Brain microvascular endothelial cell (primary cell): ENCODE measurements at regions not wholly inside any gene's neighbourhood (a gene's known extent, or its start where the extent isn't known, plus 50 kb on each side); places are given as distances from the start of the nearest gene placed in this dataset.

ENCODE experiments used
- DNase-seq: peaks from one replicate; pipeline ENCODE4 v3.0.0-alpha.2; 2020
- H3K27ac ChIP-seq: fragments of 250-450 bp; sonication (Bioruptor Pico); 2 replicates; pipeline ENCODE4 v1.5.1; 2020; ENCODE audit warnings: mild to moderate bottlenecking, moderate library complexity
- H3K27me3 ChIP-seq: fragments of 250-450 bp; sonication (Bioruptor Pico); replicated peaks from 2 replicates; pipeline ENCODE4 v1.5.1; 2020; ENCODE audit warnings: mild to moderate bottlenecking
- H3K36me3 ChIP-seq: fragments of 250-450 bp; sonication (Bioruptor Pico); replicated peaks from 2 replicates; pipeline ENCODE4 v1.5.1; 2020; ENCODE audit warnings: mild to moderate bottlenecking
- H3K4me3 ChIP-seq: 2 replicates; pipeline ENCODE4 v1.5.1; 2011; ENCODE audit warnings: low read depth, mild to moderate bottlenecking, control low read depth, low read length, moderate library complexity
- in situ Hi-C: cut with HindIII; loops from 2 replicates; pipeline ENCODE4 v1.10.0; 2017; ENCODE audit warnings: low sequenced_read_pairs, low pct_ligation_motif_present
- TF ChIP-seq, protein P1 (sequence below): IDR thresholded peaks from 2 replicates; pipeline ENCODE4 v1.5.1; 2011; ENCODE audit warnings: low read depth, mild to moderate bottlenecking, moderate library complexity, low read length, control low read depth, inconsistent platforms; ENCODE audit errors: missing control alignments

DNA sequence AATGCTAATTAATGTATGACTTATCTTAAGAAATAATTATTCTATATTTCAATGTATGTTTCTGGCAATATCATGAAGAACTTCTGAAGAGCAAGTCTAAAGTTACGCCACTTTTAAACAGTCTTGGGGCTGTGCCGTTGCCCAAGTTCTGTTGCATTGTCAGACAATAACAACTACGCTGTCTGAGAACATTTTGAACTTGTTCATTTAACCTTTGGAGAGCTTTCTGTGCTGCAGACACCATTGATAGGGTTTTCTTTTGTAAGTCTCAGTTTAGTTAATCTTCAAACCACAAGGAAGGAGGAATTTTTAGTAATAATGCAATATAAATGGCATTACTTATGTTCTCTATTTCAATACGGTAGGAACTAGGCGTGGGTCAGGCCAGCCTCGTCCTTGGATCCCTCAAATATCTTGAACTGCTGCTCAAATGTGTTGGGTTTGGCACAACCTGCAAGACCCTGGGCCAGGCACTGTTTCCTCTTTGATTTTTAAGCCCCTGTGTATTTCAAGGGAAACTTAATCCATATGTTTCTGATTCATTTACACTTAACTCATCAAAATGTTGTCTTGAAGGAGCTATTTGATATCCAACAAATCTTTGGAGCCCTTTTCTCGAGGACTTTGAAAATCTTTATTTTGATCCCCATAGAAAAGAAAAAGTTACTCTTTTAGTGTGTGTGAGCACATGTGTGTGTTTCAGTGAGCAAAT lies 215.5 kb downstream of the INHBA start:
- Histone ChIP-seq H3K4me3 (no peak overlapping the region), H3K27ac (no peak overlapping the region), H3K36me3 (no peaks in the 10 kb centered on the region), H3K27me3 (no peaks in the 10 kb centered on the region)
- no peak for DNase-seq
- in situ Hi-C loops: no loop called here
- TF ChIP-seq, protein P1, sequence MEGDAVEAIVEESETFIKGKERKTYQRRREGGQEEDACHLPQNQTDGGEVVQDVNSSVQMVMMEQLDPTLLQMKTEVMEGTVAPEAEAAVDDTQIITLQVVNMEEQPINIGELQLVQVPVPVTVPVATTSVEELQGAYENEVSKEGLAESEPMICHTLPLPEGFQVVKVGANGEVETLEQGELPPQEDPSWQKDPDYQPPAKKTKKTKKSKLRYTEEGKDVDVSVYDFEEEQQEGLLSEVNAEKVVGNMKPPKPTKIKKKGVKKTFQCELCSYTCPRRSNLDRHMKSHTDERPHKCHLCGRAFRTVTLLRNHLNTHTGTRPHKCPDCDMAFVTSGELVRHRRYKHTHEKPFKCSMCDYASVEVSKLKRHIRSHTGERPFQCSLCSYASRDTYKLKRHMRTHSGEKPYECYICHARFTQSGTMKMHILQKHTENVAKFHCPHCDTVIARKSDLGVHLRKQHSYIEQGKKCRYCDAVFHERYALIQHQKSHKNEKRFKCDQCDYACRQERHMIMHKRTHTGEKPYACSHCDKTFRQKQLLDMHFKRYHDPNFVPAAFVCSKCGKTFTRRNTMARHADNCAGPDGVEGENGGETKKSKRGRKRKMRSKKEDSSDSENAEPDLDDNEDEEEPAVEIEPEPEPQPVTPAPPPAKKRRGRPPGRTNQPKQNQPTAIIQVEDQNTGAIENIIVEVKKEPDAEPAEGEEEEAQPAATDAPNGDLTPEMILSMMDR: no peak

DNA sequence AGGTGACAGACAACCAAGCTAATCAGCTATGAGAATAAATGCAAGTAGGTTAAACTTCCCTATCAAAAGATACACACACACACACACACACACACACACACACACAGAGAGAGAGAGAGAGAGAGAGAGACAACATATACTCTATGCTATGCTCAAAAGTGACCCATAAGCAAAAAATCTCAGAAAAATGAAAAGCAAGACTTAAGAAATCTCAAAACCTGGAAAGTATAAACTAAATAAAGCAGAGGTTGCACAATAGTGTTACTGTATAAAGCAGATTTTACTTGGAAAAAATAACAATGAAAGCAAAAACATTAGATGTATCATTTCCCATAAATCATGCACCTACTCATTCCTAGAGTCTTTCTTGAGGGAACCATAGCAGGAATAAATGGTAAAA lies 221.5 kb downstream of the INHBA start:
- no peaks in the 10 kb centered on the region for H3K27me3 ChIP-seq
- no peak overlapping the region for H3K27ac ChIP-seq
- DNase-seq: no peak
- TF ChIP-seq, protein P1: no peak
- no peak overlapping the region for H3K4me3 ChIP-seq
- in situ Hi-C loops: no loop called here
- H3K36me3 ChIP-seq: no peaks in the 10 kb centered on the region

DNA sequence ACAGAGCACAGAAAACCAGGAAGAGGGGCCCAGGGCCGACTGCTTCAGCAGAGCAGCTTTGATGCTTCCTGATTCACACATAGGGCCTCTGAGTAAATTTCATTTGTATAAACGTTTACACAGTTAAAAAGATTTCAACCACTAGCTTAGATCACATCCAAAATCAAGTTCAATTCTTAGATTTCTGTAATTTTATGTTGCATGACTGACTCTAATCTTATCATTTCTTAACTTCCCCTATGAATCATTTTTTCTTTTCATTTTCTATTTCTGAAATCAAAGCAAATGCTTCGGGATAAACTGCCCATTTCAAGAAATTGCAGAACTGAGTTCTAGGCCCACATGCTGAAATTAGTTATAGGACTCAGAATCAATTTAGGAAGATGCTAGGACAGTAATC lies 224.7 kb downstream of the INHBA start:
- in situ Hi-C loops: no loop called here
- no peak for DNase-seq
- no peak overlapping the region for H3K4me3 ChIP-seq
- TF ChIP-seq, protein P1: no peak
- H3K27me3 ChIP-seq: no peaks in the 10 kb centered on the region
- no peaks in the 10 kb centered on the region for H3K36me3 ChIP-seq
- H3K27ac ChIP-seq: peak overlapping the region; percentile 74

DNA sequence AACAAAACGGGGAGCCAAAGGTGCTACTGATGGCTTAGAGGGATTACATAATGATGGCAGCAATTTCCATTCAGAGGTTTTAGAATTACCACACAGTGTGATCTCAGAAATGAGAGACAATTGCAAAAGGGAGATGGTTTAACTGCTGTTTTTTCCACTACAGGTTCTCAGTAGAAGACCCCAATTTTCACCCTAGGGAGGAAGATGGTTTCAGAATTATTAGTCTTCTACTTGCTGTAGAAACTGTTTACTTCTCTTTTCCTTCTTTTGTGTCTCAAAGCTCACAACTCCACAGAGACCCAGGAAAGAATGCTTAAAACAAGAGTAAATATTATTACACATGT lies 226.5 kb downstream of the INHBA start:
- TF ChIP-seq, protein P1: no peak
- no peak overlapping the region for H3K27ac ChIP-seq
- in situ Hi-C loops: no loop called here
- no peaks in the 10 kb centered on the region for H3K27me3 ChIP-seq
- DNase-seq: no peak
- H3K36me3 ChIP-seq: no peaks in the 10 kb centered on the region
- no peak overlapping the region for H3K4me3 ChIP-seq

DNA sequence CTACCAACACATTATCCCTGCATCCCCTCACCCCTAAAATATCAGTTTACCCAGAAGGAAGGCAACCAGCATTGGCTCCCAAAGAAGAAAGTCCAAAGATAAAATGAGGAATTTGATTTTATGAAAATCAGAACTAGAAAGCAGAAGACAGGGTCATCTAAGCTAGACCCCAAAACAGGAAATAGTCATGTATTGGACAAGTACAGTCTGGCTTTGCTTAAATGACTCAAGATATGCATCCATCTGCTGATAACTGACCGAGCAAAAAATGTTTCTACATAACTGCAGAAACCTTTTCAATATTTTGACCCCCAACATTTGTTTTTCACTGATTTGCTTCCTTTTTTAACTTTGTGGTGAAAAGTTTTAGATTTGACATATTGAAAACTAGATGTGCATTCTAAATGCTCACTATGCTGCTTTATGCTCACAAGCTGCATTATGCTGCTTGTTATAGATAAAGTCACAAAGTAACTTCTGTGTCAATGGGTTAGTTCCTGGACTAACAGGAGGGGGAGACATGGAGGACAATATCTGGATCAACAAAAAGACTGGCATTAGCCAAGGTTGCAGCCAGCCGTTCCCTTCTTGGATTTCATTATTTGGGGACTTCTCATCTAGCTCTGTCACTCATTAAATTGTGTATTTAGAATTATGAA lies 227.0 kb downstream of the INHBA start:
- TF ChIP-seq, protein P1: no peak
- Histone ChIP-seq H3K4me3 (no peak overlapping the region), H3K36me3 (no peaks in the 10 kb centered on the region), H3K27ac (no peak overlapping the region), H3K27me3 (no peaks in the 10 kb centered on the region)
- in situ Hi-C loops: no loop called here
- DNase-seq: no peak
